Epithelial cell of prostate (primary cell): ENCODE measurements at regions not wholly inside any gene's neighbourhood (a gene's known extent, or its start where the extent isn't known, plus 50 kb on each side); places are given as distances from the start of the nearest gene placed in this dataset.
A peak's percentile ranks its signal among the peaks of the same experiment; 100 is the strongest.

Source experiments
- DNase-seq: peaks from one replicate; pipeline ENCODE4 v3.0.0-alpha.2; 2011; ENCODE audit warnings: low read depth, low spot score
- H3K27ac ChIP-seq: fragments of 450-650 bp; 2 replicates; pipeline ENCODE4 v1.5.1; 2017; ENCODE audit warnings: mild to moderate bottlenecking

- no peak for DNase-seq
- H3K27ac ChIP-seq, result no peak overlapping the region
Observed at GRCh38 chr5:141753971-141754713, 72.1 kb upstream of the ARAP3 start.

GRCh38 chr5:141753143-141753970 is 71.3 kb upstream of the ARAP3 start:
- no peak for DNase-seq
- H3K27ac ChIP-seq, result no peak overlapping the region

- no peak for DNase-seq
- no peak overlapping the region for H3K27ac ChIP-seq
Observed at GRCh38 chr5:141747152-141748141, 65.4 kb upstream of the ARAP3 start.

GRCh38 chr5:141746395-141746794 is 64.4 kb upstream of the ARAP3 start:
- DNase-seq, result no peak
- no peak overlapping the region for H3K27ac ChIP-seq

- no peak overlapping the region for H3K27ac ChIP-seq
- no peak for DNase-seq
Observed at GRCh38 chr5:141745390-141745789, 63.4 kb upstream of the ARAP3 start.

GRCh38 chr5:141743866-141744272 is 61.8 kb upstream of the ARAP3 start:
- DNase-seq, result no peak
- H3K27ac ChIP-seq, result no peak overlapping the region

- H3K27ac ChIP-seq, result no peak overlapping the region
- no peak for DNase-seq
Observed at GRCh38 chr5:141742866-141743851, 61.1 kb upstream of the ARAP3 start.

- no peak for DNase-seq
- no peak overlapping the region for H3K27ac ChIP-seq
Observed at GRCh38 chr5:141742144-141742543, 60.1 kb upstream of the ARAP3 start.

- no peak for DNase-seq
- H3K27ac ChIP-seq, result no peak overlapping the region
Observed at GRCh38 chr5:141740885-141741284, 58.9 kb upstream of the ARAP3 start.

- no peak for DNase-seq
- no peak overlapping the region for H3K27ac ChIP-seq
Observed at GRCh38 chr5:141737535-141737934, 55.5 kb upstream of the ARAP3 start.

- H3K27ac ChIP-seq, result no peak overlapping the region
- DNase-seq, result no peak
Observed at GRCh38 chr5:141735823-141736222, 53.8 kb upstream of the ARAP3 start.

GRCh38 chr5:141734501-141735229 is 52.6 kb upstream of the ARAP3 start:
- no peak overlapping the region for H3K27ac ChIP-seq
- peak; percentile 37 for DNase-seq

GRCh38 chr5:141733198-141733597 is 51.2 kb upstream of the ARAP3 start:
- DNase-seq, result no peak
- no peak overlapping the region for H3K27ac ChIP-seq

GRCh38 chr5:141732417-141732816 is 50.4 kb upstream of the ARAP3 start:
- H3K27ac ChIP-seq, result no peak overlapping the region
- DNase-seq, result no peak
